ENCODE measurements at regions not wholly inside any gene's neighbourhood (a gene's known extent, or its start where the extent isn't known, plus 50 kb on each side); places are given as distances from the start of the nearest gene placed in this dataset.
A peak's percentile ranks its signal among the peaks of the same experiment; 100 is the strongest.

- Histone ChIP-seq H2AK5ac (ENCODE audit: low read length, severe bottlenecking) (no peak overlapping the region), H3K9ac (ENCODE audit: low read length) (no peak overlapping the region), H3K36me3 (ENCODE audit: control insufficient read depth in 1 of 2, insufficient read depth in 2 of 2, low read depth in 1 of 2, low read length in 2 of 2) (no peaks in the 10 kb centered on the region), H2BK12ac (ENCODE audit: low read length in 2 of 2) (no peak overlapping the region), H3K18ac (ENCODE audit: low read depth in 1 of 2, low read length in 2 of 2) (no peak overlapping the region), H2BK15ac (ENCODE audit: low read depth, poor library complexity, severe bottlenecking) (no peak overlapping the region), H3K9me3 (ENCODE audit: control insufficient read depth, low read length) (no peaks in the 10 kb centered on the region), H3K4me3 (ENCODE audit: insufficient read depth in 1 of 2, low read depth in 1 of 2, low read length in 2 of 2) (no peak overlapping the region), H2AFZ (ENCODE audit: low read depth, low read length) (no peak overlapping the region), H3K4me1 (ENCODE audit: control insufficient read depth, insufficient read depth, low read depth, low read length) (peaks cover 6% of the 10 kb centered on the region), H3K14ac (ENCODE audit: low read length in 2 of 2) (no peak overlapping the region), H2BK5ac (ENCODE audit: low read depth, low read length, poor library complexity, severe bottlenecking) (no peak overlapping the region), H3K4ac (ENCODE audit: low read depth in 1 of 2, low read length in 2 of 2) (no peak overlapping the region), H4K91ac (ENCODE audit: low read length) (no peak overlapping the region), H3K23ac (ENCODE audit: low read length in 2 of 2) (no peak overlapping the region), H2BK120ac (ENCODE audit: low read depth, low read length) (no peak overlapping the region), H4K8ac (ENCODE audit: low read length) (no peak overlapping the region), H3K27me3 (ENCODE audit: control insufficient read depth in 1 of 2, insufficient read depth in 1 of 2, low read length in 2 of 2) (no peaks in the 10 kb centered on the region), H3K79me1 (replicated peaks; ENCODE audit: low read length, poor library complexity, severe bottlenecking) (no peaks in the 10 kb centered on the region), H3K4me2 (ENCODE audit: low read length, poor library complexity, severe bottlenecking) (no peak overlapping the region), H3K27ac (ENCODE audit: low read length, poor library complexity, severe bottlenecking) (no peak overlapping the region)
- DNase-seq = no peak
- no CpG with 5 or more reads among the region's 1 CpG for WGBS
Measured at GRCh38 chr6:21850691-21851090, 257.1 kb downstream of the SOX4 start.

- 81% methylated on average over 4 of the region's 6 CpGs for WGBS
- H2AFZ ChIP-seq (ENCODE audit: low read depth, low read length) = no peak overlapping the region
- no peak overlapping the region for H3K23ac ChIP-seq (ENCODE audit: low read length in 2 of 2)
- H3K4ac ChIP-seq (ENCODE audit: low read depth in 1 of 2, low read length in 2 of 2) = no peak overlapping the region
- no peak overlapping the region for H3K14ac ChIP-seq (ENCODE audit: low read length in 2 of 2)
- H3K18ac ChIP-seq (ENCODE audit: low read depth in 1 of 2, low read length in 2 of 2) = no peak overlapping the region
- no peak overlapping the region for H2BK12ac ChIP-seq (ENCODE audit: low read length in 2 of 2)
- H2BK5ac ChIP-seq (ENCODE audit: low read depth, low read length, poor library complexity, severe bottlenecking) = no peak overlapping the region
- no peaks in the 10 kb centered on the region for H3K27me3 ChIP-seq (ENCODE audit: control insufficient read depth in 1 of 2, insufficient read depth in 1 of 2, low read length in 2 of 2)
- no peaks in the 10 kb centered on the region for H3K79me1 ChIP-seq (replicated peaks; ENCODE audit: low read length, poor library complexity, severe bottlenecking)
- H3K27ac ChIP-seq (ENCODE audit: low read length, poor library complexity, severe bottlenecking) = no peak overlapping the region
- no peak overlapping the region for H3K4me2 ChIP-seq (ENCODE audit: low read length, poor library complexity, severe bottlenecking)
- peak overlapping the region; percentile 80 for H3K9ac ChIP-seq (ENCODE audit: low read length)
- H3K4me3 ChIP-seq (ENCODE audit: insufficient read depth in 1 of 2, low read depth in 1 of 2, low read length in 2 of 2) = no peak overlapping the region
- H4K91ac ChIP-seq (ENCODE audit: low read length) = no peak overlapping the region
- H2BK15ac ChIP-seq (ENCODE audit: low read depth, poor library complexity, severe bottlenecking) = no peak overlapping the region
- no peak overlapping the region for H2AK5ac ChIP-seq (ENCODE audit: low read length, severe bottlenecking)
- no peaks in the 10 kb centered on the region for H3K4me1 ChIP-seq (ENCODE audit: control insufficient read depth, insufficient read depth, low read depth, low read length)
- H2BK120ac ChIP-seq (ENCODE audit: low read depth, low read length) = no peak overlapping the region
- DNase-seq = no peak
- H4K8ac ChIP-seq (ENCODE audit: low read length) = no peak overlapping the region
- no peaks in the 10 kb centered on the region for H3K36me3 ChIP-seq (ENCODE audit: control insufficient read depth in 1 of 2, insufficient read depth in 2 of 2, low read depth in 1 of 2, low read length in 2 of 2)
- H3K9me3 ChIP-seq (ENCODE audit: control insufficient read depth, low read length) = no peaks in the 10 kb centered on the region
Measured at GRCh38 chr6:21855811-21856455, 262.4 kb downstream of the SOX4 start.

GRCh38 chr6:21856456-21856825 lies 262.9 kb downstream of the SOX4 start:
- Histone ChIP-seq H3K4me1 (ENCODE audit: control insufficient read depth, insufficient read depth, low read depth, low read length) (no peaks in the 10 kb centered on the region), H2BK15ac (ENCODE audit: low read depth, poor library complexity, severe bottlenecking) (no peak overlapping the region)
- WGBS = no CpG with 5 or more reads among the region's 1 CpG

GRCh38 chr6:21856844-21857243 lies 263.3 kb downstream of the SOX4 start:
- Histone ChIP-seq H2AFZ (ENCODE audit: low read depth, low read length) (no peak overlapping the region), H3K79me1 (replicated peaks; ENCODE audit: low read length, poor library complexity, severe bottlenecking) (no peaks in the 10 kb centered on the region), H2BK15ac (ENCODE audit: low read depth, poor library complexity, severe bottlenecking) (no peak overlapping the region), H3K27ac (ENCODE audit: low read length, poor library complexity, severe bottlenecking) (no peak overlapping the region), H4K8ac (ENCODE audit: low read length) (no peak overlapping the region), H2BK120ac (ENCODE audit: low read depth, low read length) (no peak overlapping the region), H3K18ac (ENCODE audit: low read depth in 1 of 2, low read length in 2 of 2) (no peak overlapping the region), H3K4me3 (ENCODE audit: insufficient read depth in 1 of 2, low read depth in 1 of 2, low read length in 2 of 2) (peak overlapping the region in 1 of 2 experiments; percentile 48), H3K9me3 (ENCODE audit: control insufficient read depth, low read length) (no peaks in the 10 kb centered on the region), H3K4me2 (ENCODE audit: low read length, poor library complexity, severe bottlenecking) (no peak overlapping the region), H3K14ac (ENCODE audit: low read length in 2 of 2) (no peak overlapping the region), H3K23ac (ENCODE audit: low read length in 2 of 2) (no peak overlapping the region), H4K91ac (ENCODE audit: low read length) (no peak overlapping the region), H2BK12ac (ENCODE audit: low read length in 2 of 2) (peak overlapping the region in 1 of 2 experiments; percentile 5), H2AK5ac (ENCODE audit: low read length, severe bottlenecking) (no peak overlapping the region), H3K4ac (ENCODE audit: low read depth in 1 of 2, low read length in 2 of 2) (no peak overlapping the region), H3K27me3 (ENCODE audit: control insufficient read depth in 1 of 2, insufficient read depth in 1 of 2, low read length in 2 of 2) (no peaks in the 10 kb centered on the region), H2BK5ac (ENCODE audit: low read depth, low read length, poor library complexity, severe bottlenecking) (no peak overlapping the region), H3K4me1 (ENCODE audit: control insufficient read depth, insufficient read depth, low read depth, low read length) (no peaks in the 10 kb centered on the region), H3K36me3 (ENCODE audit: control insufficient read depth in 1 of 2, insufficient read depth in 2 of 2, low read depth in 1 of 2, low read length in 2 of 2) (no peaks in the 10 kb centered on the region), H3K9ac (ENCODE audit: low read length) (peak overlapping the region; percentile 80)
- DNase-seq = peak; percentile 45
- WGBS = 84% methylated on average over 2 of the region's 3 CpGs

More at GRCh38 chr6:21856456-21856825, 262.9 kb downstream of the SOX4 start:
- Histone ChIP-seq H3K4me2 (ENCODE audit: low read length, poor library complexity, severe bottlenecking) (no peak overlapping the region), H2BK12ac (ENCODE audit: low read length in 2 of 2) (peak overlapping the region in 1 of 2 experiments; percentile 5), H4K8ac (ENCODE audit: low read length) (no peak overlapping the region), H2AK5ac (ENCODE audit: low read length, severe bottlenecking) (no peak overlapping the region), H3K23ac (ENCODE audit: low read length in 2 of 2) (no peak overlapping the region), H3K18ac (ENCODE audit: low read depth in 1 of 2, low read length in 2 of 2) (no peak overlapping the region), H3K4ac (ENCODE audit: low read depth in 1 of 2, low read length in 2 of 2) (no peak overlapping the region), H3K9me3 (ENCODE audit: control insufficient read depth, low read length) (no peaks in the 10 kb centered on the region), H2BK5ac (ENCODE audit: low read depth, low read length, poor library complexity, severe bottlenecking) (no peak overlapping the region), H3K79me1 (replicated peaks; ENCODE audit: low read length, poor library complexity, severe bottlenecking) (no peaks in the 10 kb centered on the region), H4K91ac (ENCODE audit: low read length) (no peak overlapping the region), H3K4me3 (ENCODE audit: insufficient read depth in 1 of 2, low read depth in 1 of 2, low read length in 2 of 2) (peak overlapping the region in 1 of 2 experiments; percentile 48), H2BK120ac (ENCODE audit: low read depth, low read length) (no peak overlapping the region), H3K27me3 (ENCODE audit: control insufficient read depth in 1 of 2, insufficient read depth in 1 of 2, low read length in 2 of 2) (no peaks in the 10 kb centered on the region), H3K14ac (ENCODE audit: low read length in 2 of 2) (no peak overlapping the region), H3K36me3 (ENCODE audit: control insufficient read depth in 1 of 2, insufficient read depth in 2 of 2, low read depth in 1 of 2, low read length in 2 of 2) (no peaks in the 10 kb centered on the region), H3K27ac (ENCODE audit: low read length, poor library complexity, severe bottlenecking) (no peak overlapping the region), H2AFZ (ENCODE audit: low read depth, low read length) (no peak overlapping the region), H3K9ac (ENCODE audit: low read length) (peak overlapping the region; percentile 80)
- peak; percentile 67 for DNase-seq

Data from mesenchymal stem cell (in vitro differentiated cells and primary cell).